ENCODE measurements at regions not wholly inside any gene's neighbourhood (a gene's known extent, or its start where the extent isn't known, plus 50 kb on each side); places are given as distances from the start of the nearest gene placed in this dataset.

DNA sequence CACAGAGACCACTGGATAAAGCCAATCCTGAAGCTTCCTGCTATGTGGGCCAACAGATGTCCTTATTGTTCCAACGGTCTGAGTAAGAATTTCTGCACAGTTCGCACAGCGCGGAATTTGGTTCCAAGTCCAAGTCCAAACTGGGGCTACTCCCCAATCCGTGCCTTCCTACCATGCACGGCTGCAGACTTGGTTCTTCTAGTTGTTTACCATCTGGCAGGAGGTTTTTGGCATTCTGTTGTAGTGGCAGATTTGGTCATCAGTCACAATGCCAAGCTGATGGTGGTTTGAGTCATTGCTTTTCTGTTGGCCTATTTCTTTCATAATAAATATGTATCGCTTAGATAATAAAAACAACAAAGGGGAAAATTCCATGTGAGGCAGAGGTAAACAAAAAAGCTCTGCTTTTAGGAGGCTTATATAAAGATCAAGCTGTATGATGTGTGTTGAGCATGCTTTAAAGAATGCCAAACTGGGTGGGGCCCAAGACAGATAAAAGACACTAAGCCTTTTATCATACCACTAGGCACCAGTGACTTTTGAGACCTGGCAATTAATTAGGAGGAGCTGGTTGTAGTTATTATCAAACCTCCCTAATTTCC is 52.5 kb upstream of the SYN3 start:
- Histone ChIP-seq H4K20me1 (ENCODE audit: insufficient read depth) (no peaks in the 10 kb centered on the region), H3K4me3 (replicated peaks in 1 of 2; ENCODE audit: low read depth in 1 of 2, low read length in 2 of 2) (no peak overlapping the region), H3K79me2 (ENCODE audit: insufficient read depth, low read length) (no peaks in the 10 kb centered on the region), H3K9ac (ENCODE audit: low read length) (no peak overlapping the region), H2AFZ (ENCODE audit: low read depth, low read length, poor library complexity, severe bottlenecking) (no peak overlapping the region), H3K9me3 (ENCODE audit: control insufficient read depth in 1 of 2, insufficient read depth in 1 of 2, low read depth in 1 of 2, low read length in 2 of 2) (peaks cover 0 to 12% of the 10 kb centered on the region in 2 experiments; a peak in 1 of 4 replicates), H3K27me3 (ENCODE audit: insufficient read depth, low read length) (no peaks in the 10 kb centered on the region), H3K9me2 (ENCODE audit: insufficient read depth) (no peaks in the 10 kb centered on the region), H3K27ac (ENCODE audit: low read depth, low read length) (no peak overlapping the region), H3K36me3 (ENCODE audit: control insufficient read depth in 1 of 2, insufficient read depth in 2 of 2, low read length in 2 of 2) (no peaks in the 10 kb centered on the region), H3K4me1 (ENCODE audit: control insufficient read depth in 1 of 2, insufficient read depth in 2 of 2, low read length in 2 of 2) (no peaks in the 10 kb centered on the region), H3K4me2 (ENCODE audit: low read length) (no peak overlapping the region)
- POLR2A ChIA-PET, result no interaction called here
- no peak for ATAC-seq
- intact Hi-C loops (cut with micrococcal nuclease), result no loop called here
- no TSS peak for BruUV-seq (replicated peaks)
- CTCF ChIA-PET, result no interaction called here
- no peak for DNase-seq (ENCODE audit: low read depth, low spot score)
- RAD21 ChIA-PET (ENCODE audit: low non-redundant PET in 1 of 2, low total read pairs in 2 of 2, uncharacterized antibody in 2 of 2, unreplicated experiment in 2 of 2), result no interaction called here
- no peak for TF ChIP-seq EZH2phosphoT487 (IDR thresholded peaks at IDR 0.05; ENCODE audit: borderline replicate concordance)
- no peak for TF ChIP-seq MAX (IDR thresholded peaks at IDR 0.05)
- no peak for TF ChIP-seq ZBTB33 (IDR thresholded peaks at IDR 0.05; ENCODE audit: extremely low read depth, insufficient replicate concordance, low read length)
- TF ChIP-seq POLR2AphosphoS5 (IDR thresholded peaks at IDR 0.05; ENCODE audit: low read depth, low read length), result no peak
- no peak for TF ChIP-seq SP1 (IDR thresholded peaks at IDR 0.05; ENCODE audit: low read depth)
- no peak for TF ChIP-seq TCF7L2 (IDR thresholded peaks at IDR 0.05; ENCODE audit: borderline replicate concordance, extremely low read depth, insufficient read depth, insufficient read length)
- TF ChIP-seq EGR1 (IDR thresholded peaks at IDR 0.05; ENCODE audit: low read depth), result no peak
